Upper lobe of left lung (tissue), 4 donors: ENCODE measurements at regions not wholly inside any gene's neighbourhood (a gene's known extent, or its start where the extent isn't known, plus 50 kb on each side); places are given as distances from the start of the nearest gene placed in this dataset.

Source experiments
- CTCF ChIP-seq, 6 experiments: fragments of 450-650 bp in 4 of 6; fragments of 200-600 bp in 2 of 6; sonication (generic) in 2 of 6; IDR thresholded peaks; one replicate each; pipeline ENCODE4 v1.5.1; 2016 to 2019; ENCODE audit warnings: antibody characterized with exemption in 6 of 6
- POLR2A ChIP-seq, 4 donors: fragments of 450-650 bp; IDR thresholded peaks; one replicate each; pipeline ENCODE4 v1.5.1; 2016 to 2017; ENCODE audit warnings: antibody characterized with exemption in 4 of 4, mild to moderate bottlenecking in 2 of 4

DNA sequence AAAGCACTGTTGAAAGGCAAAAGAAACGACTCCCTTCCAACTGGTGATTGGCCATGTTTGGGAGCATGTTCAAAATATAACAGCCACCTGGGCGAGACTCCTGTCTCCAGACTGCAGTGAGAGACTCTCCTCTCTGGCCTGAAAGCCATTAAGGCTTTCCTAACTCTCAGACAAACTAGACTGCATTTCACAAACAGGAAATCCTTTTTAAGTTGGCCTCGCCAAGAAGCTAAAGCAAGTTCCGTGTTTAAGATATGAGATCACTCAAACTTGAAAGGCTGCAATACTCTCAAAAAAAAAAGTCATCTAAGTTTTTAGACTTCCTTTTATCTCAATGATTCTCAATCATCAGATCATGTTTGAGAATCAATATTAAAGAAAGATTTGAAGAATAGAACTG, 117.0 kb downstream of the TFAP2A start:
- TF ChIP-seq CTCF (IDR thresholded peaks at IDR 0.05) (no peak), POLR2A (IDR thresholded peaks at IDR 0.05) (no peak)
